DMS79 (cell line): ENCODE measurements at regions not wholly inside any gene's neighbourhood (a gene's known extent, or its start where the extent isn't known, plus 50 kb on each side); places are given as distances from the start of the nearest gene placed in this dataset.

Experiments
- DNase-seq: peaks from one replicate; lab custom pipeline; 2025; lab: John Stamatoyannopoulos, UW

DNA sequence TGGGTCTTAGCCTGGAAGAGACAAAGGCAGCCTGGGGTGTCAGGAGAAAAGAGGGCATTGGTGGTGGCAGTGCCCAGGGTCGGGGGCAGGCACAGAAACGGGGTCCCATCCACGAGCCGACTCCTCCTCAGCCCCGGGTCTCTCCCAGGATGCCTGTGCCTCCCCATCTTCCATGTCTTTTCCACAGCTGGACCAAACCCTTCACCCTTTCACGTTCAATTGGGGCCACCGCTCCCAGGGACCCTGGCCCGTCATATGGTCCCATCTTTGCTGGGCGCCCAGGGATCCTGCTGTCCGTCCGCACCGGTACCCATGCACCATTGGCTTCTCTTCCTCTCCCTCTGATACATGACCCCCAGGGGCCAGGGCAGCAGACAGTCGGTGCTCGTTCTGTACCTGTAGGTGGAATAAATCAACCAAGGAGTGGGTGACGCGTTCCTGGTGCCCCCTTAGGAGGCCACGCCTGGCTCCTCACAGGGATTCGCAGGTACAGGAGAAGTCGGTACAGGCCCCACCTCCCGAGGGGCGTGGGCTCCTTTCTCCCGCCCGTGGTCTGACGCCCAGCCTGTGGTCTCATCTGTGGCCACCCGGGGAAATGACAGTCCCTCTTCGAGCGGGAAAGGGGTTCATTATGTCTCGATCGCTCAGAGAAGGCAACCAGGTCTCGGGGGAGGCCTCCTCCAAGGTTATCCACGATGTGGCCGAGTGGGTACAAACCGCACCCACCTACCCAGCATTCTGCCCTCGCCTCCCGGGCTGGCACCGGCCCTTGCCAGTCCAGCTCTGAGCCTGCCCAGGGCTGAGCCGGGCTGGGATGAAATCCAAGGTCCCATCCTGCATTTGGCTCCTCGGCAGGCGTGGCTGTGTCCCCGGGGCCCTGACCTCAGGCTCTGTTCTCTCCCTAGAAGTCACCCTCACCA, 1493.6 kb downstream of the BRD1 start:
- DNase-seq = no peak

DNA sequence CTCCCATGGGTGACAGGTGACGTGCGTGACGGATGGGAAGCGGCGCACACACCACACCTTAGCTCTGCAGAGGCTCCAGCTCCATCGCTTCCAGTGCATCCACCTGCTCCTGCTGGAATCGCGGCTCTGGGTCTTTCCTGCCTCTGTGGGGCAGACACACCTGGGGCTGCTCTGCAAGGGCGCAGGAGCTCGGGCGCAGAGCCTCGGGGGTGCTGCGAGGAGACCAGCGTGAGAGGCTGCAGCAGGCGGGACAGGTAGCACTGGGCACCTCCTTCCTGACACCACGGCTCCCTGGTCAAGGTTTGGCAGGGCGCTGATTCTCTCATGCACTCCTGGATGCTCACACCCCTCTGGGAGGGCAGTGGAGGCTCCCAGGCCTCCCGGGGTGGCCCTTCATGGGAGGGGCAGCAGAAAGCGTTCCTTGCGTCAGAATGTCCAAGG, 1494.3 kb downstream of the BRD1 start:
- no peak for DNase-seq

DNA sequence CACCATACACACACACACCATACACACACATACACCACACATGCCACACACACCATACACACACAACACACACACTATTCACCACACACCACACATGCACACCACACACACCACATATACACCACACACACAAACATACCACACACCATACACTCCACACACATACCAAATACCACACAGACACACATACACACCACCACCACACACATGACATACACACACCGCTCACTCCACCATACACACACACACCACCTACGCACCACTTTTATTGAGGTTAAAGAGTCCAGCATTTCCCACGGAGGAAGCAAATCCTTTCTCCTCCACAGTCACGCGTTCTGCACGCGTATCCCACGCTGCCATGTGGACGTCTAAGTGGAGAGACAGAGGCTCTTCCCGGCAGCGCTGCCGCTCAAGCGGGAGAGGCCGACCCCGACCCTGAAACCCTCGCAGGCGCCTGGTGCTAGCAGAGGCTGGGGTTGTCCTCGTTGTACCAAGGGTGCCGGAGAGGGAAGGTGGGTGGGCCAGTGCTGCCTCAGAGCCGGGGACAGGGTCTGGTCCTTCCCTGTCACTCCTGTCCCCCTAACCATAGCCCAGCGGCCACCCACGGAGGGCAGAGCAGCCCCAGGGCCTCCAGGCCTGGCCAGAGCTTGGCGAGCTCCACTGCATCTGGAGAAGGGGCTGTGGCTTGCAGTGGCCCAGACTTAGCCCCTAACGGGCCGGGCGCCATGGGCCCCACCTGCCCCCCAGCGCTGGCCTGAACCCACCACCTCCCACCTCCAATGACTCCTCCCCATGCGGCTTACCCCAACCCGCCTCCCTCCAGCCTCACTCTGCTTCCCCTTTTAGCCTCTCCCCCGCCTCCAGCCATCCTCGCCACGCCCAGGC, 1495.0 kb downstream of the BRD1 start:
- no peak for DNase-seq

DNA sequence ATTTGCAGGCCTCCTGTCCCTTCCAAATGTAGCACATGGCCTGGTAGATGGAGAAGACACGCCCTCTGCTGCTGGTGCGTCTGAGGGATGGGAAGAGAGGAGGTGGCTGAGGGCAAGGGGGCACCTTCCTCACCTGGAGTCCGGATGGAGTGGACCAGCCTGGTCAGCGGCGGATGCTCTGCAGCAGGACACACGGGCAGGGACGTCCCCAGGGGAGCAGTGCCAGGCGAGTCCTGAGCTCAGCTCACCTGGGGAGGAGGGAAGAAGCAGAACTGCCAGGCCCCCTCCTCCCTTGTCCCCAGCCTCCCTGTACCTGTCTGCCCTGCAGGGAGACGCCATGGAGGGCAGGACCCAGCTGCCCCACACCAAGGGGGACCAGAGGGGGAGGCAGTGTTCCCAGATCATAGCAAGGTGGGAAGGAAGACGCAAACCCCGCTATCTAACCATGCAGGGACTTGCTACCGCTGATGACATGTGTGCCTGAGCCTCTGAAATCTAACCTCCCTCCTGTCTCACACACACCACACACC, 1495.9 kb downstream of the BRD1 start:
- DNase-seq = no peak

DNA sequence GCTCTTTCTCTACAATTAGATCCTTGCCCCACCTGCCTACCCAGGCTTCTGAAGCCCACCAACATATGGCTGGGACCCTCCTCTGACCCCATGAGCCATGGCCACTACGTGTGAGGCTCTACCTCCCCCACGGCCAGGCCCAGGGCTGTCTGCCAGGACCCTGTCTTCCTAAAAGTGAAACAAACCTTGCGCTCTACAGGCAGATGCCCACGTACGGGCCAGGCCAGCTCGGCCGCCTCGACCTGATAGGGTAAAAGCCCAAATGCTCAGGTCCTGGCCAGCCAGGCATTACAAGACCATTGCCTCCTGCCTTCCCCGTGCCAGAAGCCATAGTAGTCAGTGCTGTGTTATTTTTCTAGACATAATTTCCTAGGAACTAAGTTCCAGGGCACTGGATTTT, 1496.4 kb downstream of the BRD1 start:
- no peak for DNase-seq

DNA sequence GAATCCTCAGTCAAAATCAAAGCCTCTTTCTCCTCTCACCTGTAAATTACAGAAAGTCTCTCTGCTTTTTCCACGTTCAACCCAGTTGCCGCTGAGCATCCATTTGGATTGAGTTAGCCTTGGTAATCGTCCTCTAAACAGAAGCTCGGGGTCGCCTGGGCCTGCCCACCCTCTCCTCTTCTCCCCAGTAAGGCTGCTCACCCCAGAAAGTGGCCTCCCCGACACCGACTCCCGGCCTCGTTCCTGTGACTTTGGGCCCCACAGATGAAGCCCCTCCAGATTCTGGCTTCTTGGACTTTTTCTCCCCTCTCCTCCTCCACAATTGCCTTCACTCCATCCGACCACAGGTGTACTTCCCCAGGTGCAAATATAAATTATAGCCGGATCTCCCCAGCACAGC, 1500.0 kb downstream of the BRD1 start:
- DNase-seq = no peak

DNA sequence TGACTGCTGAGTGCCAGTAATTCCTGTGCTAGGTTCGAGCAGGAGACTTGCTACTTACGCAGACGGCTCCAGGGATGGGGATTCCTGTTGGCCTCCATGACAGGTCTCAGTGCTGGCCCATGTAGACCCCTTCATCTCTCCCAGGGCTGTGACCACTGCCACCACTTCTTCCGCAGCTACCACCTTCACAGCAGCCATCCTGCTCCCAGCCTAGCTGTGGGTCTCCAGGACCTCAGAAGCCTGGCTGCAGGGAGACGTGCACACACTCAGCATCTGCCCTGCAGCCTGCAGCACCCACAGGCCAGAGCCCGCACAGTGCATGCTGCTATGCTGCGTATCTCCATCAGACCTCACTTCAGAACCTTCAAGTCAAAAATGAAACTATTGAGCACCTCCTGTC, 1503.9 kb downstream of the BRD1 start:
- no peak for DNase-seq

DNA sequence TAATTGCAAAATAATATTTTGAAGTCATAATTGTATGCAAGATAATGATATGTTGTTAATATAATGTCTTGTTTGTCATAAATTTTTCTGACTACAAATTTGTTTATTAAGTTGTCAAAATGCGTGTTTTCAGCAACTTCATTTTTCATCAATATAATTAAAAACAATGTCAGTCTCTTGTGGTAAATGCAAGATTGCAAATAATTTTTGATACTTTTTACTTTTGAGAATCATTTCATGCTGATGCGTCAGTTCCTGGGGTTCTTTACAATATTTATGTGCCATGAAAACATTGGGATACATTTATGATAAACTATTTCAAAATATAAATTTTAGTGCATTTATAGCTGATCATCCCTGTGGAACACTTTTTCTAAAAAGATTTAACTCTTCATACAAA, 1504.8 kb downstream of the BRD1 start:
- no peak for DNase-seq

DNA sequence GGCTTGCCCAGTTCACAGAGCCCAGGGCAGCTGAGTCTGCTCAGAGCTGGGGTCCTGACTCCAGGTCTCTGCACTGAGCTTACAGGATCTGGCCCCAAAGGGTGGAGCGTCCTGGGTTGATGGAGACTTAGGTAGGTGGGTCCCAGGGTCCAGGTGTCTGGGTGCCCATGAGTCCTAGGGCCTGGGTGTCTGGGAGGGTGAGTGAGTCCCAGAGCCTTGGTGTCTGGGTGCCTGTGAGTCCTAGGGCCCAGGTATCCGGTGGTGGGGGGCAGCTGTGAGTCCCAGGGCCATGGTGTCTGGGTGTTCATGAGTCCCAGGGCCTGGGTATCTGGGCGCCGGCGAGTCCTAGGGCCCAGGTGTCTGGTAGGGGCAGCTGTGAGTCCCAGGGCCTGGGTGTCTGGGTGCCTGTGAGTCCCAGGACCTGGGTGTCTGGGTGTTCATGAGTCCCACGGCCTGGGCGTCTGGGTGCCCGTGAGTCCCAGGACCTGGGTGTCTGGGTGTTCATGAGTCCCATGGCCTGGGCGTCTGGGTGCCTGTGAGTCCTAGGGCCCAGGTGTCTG, 1505.6 kb downstream of the BRD1 start:
- no peak for DNase-seq

DNA sequence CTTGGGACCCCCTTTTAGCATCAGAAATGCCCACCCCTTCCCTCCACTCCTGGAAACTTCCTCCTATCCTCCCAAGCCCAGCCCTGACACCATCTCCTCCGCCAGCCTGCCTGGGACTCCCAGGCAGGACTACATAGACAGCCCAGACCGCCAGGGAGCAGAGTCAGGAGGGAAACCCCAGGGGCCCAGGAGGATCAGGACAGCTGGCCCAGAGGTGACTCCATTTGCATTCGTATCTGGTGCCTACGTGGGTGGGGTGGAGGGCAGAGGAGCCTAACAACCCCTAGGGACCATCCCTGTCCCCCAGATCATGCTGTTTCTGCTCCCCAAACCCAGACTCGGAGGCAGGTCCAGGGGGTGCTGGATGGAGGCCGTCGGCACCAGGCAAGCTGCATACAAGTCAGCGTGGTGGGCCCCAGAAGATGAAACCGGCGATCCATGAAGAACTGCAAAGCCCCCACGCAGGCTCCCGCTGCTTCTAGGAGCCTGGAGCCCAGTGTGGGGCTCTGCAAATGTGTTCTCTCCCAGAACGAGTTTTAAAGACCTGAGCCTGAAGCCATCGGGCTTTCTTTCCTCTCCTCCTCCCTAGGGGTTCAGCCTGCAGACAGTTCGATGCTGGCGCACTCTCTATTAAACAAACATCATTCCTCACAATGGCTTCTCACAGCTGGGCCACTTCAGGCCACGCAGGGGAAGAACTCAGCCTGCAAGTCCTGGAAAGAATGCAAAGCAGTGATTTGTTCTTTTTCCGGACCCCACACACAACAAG, 1506.8 kb downstream of the BRD1 start:
- DNase-seq = no peak

DNA sequence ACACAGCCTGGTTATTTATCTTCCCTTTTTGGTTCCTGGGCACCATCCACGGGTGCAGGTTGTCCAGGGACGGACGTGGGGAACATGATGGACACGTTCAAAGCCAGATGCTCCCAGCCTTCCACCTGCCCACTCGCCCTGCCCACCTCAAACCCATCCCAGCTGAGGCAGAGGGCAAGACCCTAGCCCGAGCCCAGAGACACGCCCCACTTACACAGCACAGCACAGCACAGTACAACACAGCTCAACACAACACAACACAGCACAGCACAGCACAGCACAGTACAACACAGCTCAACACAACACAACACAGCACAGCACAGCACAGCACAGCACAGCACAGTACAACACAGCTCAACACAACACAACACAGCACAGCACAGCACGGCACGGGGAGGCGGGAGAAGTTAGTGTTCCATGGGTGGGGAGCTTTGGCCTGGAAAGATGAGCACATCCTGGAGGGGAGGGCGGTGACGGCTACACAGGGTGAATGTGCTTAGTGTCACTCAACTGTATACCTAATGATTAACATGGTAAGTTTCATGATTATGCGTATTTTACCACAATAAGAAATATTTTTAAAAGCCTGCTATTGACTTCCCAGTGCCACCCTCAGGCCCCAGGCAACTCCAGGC, 1507.5 kb downstream of the BRD1 start:
- DNase-seq = no peak

DNA sequence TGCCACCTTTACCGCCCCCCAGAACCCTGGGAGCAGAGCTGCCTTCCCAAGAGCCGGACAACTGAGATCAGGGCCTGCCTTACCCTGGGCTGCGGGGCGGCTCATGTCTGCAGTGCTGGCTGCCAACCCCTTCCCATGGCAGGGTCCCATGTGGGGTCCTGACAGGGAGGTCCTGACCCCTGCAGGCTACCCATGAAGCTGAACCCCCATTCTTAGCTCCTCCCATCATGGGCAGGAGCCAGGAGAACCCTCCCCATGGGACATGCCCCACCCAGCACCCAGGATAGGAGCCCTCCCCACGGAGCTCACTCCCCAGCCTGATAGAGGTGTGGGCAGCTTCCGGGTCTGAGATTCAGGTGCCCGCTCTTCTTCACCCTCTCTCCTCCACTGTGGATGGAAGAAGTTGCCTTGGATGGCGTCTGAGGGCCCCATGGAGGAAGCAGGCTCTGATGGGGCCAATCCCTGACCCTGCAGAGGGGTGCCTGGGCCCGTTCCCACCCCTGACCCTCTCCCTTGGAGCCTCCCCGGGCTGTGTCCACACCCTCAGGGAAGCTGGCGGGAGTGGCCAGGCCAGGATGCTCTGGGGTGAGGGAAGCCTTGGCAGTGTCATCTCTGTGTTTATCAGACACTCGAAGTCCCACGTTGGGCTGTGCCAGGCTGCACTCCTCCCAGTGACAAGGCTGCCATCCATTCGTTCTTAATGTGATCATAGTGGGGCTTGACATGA, 1508.2 kb downstream of the BRD1 start:
- DNase-seq = no peak

DNA sequence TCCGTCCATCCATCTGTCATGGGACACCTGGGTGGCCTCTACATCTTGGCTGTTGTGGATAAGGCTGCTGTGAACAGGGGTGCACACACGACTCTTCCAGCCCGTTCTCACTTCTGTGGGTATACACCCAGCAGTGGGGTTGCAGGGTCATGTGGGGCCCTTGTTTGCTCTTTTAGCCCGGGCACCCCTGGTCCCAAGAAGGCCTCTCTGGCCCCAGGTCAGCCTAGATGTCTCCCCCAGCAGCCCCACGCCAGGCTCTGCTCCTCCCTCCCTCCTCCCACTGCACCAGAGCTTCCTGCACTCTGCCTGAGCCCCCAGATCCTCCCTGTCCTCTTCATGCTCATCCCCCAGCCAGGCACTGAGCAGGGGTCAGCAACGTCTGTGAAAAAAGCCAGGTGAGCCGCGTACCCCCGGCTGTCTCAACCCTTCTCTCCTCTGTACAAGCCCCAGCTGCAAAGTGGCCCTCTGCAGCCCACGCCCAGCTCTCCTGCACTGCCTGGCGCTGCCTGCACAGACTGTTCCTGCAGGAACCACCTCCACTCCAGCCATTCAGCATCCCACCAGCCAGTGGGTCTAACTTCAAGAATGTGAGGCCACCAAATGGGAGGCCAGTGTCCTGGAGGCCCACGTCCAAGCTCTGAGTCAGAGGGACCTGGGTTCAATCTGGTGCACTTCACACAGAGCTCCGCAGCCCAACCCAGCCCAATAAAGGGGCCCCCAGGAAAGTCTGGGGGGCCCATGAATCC, 1508.9 kb downstream of the BRD1 start:
- DNase-seq = no peak

DNA sequence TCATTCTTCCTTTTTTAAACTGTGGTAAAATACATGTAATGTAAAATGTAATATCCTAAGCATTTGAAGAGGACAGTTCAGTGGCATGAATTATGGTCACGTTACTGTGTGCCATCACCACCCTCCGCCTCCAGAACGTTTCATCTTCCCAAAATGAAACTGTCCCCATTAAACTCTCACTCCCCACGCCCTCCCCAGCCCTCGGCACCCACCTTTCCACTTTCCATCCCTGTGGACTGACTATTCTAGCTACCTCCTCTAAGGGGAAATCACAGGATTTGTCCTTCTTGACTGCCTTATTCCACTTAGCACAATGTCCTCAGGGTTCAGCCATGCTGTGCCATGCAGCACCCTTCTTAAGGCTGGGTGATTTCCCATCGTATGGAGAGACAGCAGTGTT, 1509.5 kb downstream of the BRD1 start:
- no peak for DNase-seq

DNA sequence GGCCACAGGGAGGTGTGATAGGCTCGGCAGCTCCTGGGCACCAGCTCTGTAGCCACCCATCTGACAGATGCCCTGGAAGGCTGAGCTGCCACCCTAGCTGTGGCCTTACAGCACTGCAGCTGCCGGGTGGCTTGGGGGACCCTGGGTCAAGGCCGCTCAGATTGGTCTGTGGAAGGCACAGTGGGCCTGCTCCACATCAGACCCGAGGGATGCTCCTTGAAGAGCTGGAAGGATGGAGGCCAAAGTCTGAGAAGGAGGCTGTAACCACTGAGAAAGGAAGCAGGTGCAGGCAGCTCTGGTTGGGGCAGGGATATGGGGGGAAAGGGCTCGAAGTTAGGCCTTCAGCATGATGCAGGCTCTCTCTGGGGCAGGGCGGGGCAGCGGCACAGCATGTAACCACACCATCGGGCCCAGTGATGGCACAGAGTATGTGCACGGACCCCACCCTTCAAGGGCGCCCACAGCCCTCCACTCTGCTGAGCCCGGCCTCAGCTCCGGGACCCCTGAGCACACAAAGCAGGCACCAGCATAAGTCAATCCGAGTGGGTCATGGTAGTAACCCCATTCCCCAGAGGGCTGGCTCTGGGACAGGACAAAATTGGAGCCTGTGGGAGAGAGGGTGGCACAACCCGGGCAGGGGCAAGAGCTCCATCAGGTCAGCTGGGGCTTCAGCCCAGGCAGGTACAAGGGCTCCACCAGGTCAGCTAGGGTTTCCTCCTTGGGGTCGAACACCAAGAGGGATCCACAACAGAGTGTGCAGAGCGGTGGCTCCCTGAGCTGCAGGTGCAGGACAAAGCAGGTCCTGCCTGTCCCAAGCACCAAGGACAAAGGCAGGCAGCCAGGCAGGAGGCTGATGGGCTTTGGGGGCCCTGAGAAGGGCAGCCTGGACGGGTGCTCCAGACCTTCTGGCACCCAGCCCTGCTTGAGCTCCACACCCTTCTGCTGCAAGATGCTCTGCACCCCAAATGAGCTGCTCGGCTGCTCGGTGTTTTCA, 1511.1 kb downstream of the BRD1 start:
- DNase-seq = no peak

DNA sequence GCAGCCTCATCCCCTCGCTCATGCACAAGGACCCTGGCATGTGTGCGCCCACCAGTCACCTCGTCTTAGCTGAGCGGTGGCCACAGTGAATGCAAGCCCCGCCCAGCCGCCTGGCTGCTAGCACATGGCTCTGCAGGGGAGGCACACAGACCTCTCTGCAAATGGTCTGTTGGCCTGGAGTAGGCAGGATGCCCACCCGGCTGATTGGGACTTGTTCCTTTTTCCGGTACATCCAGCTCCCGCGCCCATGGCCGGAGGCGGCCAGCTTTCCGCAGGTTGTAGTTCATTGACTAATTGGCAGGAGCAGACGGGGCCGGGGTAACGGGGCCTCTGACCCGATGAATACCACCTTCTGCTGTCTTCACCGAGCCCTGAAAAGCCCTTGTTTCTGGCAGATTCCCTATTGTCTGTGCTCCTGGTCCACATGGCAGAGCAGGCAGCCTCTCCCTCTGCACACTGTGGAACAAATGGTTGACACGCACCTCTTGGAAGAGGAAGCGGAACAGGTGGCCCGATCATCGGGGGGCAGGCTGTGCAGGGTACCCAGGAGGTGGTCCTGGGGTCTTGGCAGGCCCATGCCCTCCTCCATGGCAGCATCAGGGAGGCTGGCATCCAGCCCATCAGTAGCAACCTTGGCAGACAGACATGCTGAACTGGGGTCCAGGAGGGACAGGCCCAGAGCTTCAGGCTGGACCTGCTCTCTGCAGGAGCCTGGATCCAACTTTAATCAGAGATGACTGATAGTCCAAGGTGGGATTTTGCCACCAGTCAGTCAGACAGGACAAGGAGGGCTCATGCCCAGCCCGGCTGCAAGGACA, 1512.0 kb downstream of the BRD1 start:
- no peak for DNase-seq

DNA sequence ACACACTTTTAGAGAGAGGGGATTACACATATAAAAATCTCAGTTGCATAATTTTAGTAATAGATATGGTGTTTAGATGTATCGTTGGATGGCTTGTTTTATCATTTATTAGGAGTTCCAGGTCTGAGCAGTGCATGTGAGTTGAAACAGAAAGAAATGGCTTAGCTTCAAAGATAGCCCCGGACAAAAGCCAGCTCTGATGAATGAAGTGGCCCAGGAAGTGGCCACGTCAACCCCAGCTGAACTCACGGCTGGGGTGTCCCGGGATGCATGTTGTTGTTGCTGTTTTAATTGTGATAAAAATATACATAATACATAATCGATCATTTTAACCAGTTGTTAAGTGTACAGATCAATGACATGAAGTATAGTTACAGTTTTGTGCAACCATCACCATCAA, 1513.6 kb downstream of the BRD1 start:
- no peak for DNase-seq
